NCI-H446 treated with DMSO at 0.1 percent for 48 hours (cell line): ENCODE measurements at regions not wholly inside any gene's neighbourhood (a gene's known extent, or its start where the extent isn't known, plus 50 kb on each side); places are given as distances from the start of the nearest gene placed in this dataset.
"Not testable (repeated sequence)": the region's sequence is repeated elsewhere in the genome, so short reads cannot be mapped to it uniquely, and the experiment has no call there.

ENCODE experiments used
- DNase-seq: peaks from one replicate; lab custom pipeline; 2025; lab: John Stamatoyannopoulos, UW

DNA sequence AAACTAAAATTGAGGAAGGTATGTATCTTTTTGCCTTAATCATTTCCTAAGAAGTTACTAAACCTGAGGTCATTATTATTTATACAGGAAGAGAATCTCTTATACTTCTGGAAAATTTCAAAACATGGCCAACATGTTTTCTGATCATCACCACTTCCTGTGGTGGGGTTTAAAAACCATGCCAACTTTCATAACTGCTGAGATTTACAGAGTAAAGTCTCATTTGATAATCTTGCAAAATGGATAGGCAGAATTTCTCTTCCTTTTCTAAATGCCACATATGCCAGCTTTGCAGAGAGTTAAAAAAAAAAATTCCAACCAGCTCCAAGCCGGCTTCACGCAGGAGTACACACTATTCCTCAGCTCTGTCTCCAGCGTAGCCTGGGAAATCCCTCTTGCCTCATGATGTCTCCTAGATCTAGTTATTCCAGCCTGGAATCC lies 124.3 kb upstream of the SPRED1 start:
- no peak for DNase-seq

DNA sequence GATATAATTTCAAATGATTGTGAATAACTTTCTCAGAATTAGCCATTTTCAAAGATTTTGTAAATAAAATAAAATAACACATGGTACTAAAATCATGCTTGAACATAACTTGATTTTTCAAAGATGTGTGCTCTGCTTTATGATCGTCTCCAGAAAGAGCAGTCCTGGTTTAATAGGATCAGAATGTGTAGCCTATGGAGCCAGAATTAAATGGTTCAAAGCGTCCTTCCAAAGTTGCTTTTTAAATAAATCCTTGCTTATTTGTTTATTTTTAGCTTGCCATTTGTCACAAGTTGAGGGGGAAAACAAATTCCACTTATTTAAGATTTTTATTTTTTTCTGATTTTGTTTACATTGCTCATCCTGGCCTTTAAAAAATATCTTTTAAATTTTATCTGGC lies 123.7 kb upstream of the SPRED1 start:
- no peak for DNase-seq

DNA sequence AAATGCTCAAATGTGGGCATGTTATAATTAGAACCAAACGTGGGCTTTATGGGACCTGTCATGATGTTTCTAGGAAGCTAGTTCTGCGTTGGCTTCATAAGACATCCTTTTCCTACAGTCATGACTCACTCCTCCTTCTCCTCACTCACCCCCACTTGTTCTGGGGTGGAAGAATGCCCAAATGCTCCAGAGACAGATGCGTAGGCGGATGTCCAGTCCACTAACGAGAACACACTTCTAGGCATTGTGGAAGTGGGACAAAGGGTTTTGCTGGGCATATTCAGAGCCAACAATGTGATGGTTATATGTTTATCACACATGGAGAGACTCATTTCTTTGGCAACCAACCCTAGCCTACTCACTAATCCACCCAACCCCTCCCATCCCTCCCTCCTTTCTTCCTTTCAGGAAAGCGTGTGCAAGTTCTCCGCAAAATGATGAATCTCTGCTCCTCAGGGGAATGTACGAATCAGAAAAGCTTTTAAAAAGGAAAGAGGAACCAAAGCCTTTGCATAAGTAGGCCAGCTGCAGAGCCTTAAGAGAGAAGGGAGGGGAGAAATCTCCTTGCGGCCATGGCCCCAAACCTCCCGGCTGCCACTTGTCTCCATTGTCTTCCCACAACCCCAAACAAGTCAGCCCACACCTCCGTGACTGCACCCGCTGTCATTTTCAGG lies 123.0 kb upstream of the SPRED1 start:
- peak; percentile 6 for DNase-seq

GRCh38 chr15:38130205-38130567 lies 122.5 kb upstream of the SPRED1 start:
- DNase-seq: no peak

DNA sequence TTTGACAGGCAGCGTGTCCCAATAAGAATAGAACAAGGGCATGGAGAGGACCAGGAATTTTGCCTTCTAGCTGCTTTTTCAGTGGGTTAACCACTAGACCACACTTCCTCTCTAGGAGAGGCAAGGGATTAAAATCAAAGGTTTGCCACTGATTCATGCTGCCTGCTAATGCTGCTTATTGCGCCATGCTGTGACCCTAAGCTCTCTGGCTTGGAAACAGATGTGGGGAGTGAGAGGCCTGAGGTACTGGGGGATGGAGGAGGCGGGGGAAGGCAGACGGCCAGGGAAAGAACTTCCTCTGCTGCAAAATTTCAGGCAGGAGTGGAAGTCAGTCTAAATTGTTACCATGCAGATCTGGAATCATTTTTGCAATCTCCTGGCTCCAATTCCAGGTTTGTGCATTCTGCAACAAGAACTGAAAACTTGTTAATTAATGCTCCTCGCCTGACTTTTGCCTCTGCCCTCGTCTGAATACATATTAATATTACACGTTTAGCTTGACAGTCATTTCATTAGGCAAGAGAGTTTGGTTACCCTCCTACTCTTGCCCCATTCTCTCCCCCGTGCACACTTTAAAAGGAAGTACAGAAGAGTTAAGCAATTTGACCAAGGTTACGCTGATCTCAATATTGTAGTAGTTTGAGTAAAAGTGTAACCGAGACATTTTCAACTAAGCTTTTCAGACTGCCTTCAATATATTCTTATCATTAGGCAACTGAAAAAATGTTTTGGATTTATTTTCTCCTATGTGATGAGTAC lies 121.7 kb upstream of the SPRED1 start:
- DNase-seq: no peak

DNA sequence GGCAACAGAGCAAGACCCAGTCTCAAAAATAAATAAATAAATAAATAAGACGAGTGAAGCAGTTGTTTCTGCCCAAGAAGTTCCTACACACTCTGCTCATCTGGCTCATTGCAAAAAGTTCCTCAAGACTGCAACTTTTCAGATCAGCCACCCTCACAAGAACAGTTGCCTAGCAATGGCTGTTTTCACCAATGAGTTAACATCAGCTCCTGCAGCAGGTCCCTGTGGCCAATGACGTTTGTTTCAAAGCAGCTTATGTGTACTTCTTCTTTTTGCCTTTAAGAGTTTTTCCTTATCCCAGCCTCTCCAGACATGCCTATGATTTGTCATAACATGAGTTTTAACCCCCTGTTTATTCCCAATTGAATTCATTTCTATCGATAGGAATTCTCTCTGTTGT lies 118.4 kb upstream of the SPRED1 start:
- DNase-seq: no peak

DNA sequence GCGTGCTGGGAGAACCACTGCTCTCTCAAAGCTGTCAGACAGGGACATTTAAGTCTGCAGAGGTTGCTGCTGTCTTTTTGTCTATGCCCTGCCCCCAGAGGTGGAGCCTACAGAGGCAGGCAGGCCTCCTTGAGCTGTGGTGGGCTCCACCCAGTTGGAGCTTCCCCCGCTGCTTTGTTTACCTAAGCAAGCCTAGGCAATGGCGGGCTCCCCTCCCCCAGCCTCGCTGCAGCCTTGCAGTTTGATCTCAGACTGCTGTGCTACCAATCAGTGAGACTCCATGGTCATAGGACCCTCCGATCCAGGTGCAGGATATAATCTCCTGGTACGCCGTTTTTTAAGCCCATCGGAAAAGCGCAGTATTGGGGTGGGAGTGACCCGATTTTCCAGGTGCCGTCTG lies 110.4 kb upstream of the SPRED1 start:
- DNase-seq: not testable (repeated sequence)

- no peak for DNase-seq
Measured at GRCh38 chr15:38144921-38145320, 107.7 kb upstream of the SPRED1 start.

DNA sequence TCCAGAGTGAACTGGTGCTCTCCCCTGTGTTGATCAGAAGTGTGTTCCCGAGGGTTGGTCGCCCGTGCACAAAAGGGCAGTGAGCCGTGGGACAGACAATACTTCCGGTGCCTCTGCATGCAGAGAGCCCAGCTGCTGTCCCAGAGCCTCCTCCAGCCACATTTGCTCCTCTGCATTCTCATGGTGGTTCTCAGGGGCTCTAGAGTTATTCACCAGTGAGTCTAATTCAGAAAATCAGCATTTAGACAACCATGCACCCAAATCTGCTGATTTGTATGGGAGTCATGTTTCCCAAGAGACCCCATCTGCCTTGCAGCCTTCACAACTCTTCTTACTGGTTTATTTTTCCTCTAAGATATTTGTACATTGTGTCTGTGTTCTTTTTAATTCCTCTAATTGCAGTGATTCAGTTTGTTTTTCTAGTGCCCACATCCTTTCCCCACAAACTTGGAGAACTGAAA lies 107.0 kb upstream of the SPRED1 start:
- DNase-seq: no peak

DNA sequence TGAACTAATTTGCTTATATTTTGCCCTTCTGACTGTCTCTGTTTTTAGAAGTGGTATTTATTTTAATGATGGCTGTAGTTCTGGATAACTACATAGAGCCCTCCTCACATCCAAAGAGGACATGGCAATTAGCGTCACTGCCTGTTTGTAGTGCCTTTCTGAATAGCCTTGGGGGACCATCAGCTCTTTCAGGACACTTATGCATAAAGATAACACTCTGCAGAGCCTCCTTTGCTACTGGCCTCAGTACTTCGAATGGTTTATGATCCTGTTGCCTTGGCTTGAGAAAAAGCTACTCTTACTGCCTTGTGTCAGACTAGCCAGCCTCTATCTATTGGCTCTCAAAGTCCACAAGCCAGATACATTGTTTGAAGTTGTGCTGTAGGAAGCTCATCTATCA lies 105.4 kb upstream of the SPRED1 start:
- no peak for DNase-seq

DNA sequence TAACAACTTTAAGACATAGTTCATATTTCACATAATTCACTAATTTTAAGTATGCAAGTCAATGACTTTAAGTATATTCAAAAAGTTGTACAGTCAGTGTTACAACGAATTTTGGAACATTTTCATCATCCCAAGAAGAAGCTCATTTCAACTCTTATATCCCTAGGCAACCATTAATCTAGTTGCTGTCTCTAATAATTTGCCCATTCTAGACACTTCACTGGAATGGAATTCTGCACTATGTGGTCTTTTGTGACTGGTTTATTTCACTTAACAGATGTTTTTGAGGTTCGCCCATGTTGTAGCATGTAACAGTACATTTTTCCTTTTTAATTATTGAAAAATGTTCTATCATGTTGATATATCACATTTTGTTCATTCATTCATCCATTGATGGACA lies 104.2 kb upstream of the SPRED1 start:
- no peak for DNase-seq

- DNase-seq: no peak
Measured at GRCh38 chr15:38149315-38149714, 103.3 kb upstream of the SPRED1 start.

DNA sequence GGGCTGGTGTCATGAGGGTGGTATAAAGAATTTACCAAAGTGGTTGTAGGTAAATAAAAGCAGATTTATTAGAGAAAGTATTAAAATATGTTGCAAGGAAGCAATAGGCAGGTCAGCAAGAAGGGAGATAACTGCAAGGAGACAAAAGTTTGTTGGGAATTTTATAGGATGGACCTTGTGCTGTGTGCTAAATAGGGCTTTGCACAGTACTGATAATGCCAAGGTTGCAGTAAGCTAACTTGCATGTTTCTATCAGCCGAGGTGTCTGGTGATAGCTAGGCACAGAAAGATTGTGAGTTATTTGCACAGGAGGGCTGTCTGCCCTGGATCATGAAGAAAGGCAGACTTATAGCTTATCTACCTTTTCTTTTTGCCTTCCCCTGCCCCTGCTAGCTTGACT lies 102.5 kb upstream of the SPRED1 start:
- DNase-seq: no peak

- no peak for DNase-seq
Measured at GRCh38 chr15:38150794-38151193, 101.8 kb upstream of the SPRED1 start.

DNA sequence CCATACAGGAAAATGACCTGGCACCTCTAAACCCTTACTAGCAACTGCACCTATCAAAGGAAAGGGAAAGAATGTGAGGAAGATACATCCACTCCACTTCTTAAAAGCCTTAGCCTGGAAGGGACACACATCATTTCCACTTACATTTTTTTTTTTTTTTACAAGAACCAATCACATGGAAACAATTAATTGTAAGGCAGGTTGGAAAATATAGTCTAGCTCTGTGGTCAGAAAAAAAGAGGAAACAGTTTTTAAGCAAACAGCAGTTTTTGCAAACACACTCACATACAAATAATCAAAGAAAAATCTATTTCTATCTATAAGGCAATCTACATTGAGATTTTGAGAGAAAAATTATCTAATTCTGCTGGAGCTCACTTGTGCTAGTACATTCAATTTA lies 98.9 kb upstream of the SPRED1 start:
- DNase-seq: no peak

- no peak for DNase-seq
Measured at GRCh38 chr15:38154255-38154654, 98.4 kb upstream of the SPRED1 start.

DNA sequence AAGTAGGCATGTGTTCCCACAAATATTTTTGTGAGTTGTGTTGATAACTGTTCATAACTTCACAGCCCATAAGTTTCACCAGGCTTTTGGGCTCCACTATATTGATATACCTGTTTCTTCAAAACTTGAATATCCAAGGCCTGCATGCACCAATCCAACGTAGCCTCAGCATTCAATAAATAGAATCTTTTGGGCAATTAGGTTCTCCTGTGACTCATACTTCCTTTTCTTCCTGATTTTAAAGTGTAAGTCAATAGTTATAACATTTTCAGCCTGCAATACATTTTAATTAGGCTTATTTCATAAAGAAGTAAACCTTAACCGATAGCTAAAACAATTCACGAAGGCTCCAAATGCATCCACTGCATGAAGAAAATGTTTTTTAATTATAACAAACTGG lies 97.8 kb upstream of the SPRED1 start:
- no peak for DNase-seq

GRCh38 chr15:38163658-38164057 lies 89.0 kb upstream of the SPRED1 start:
- DNase-seq: no peak

GRCh38 chr15:38164061-38164460 lies 88.6 kb upstream of the SPRED1 start:
- DNase-seq: no peak

GRCh38 chr15:38164507-38164906 lies 88.1 kb upstream of the SPRED1 start:
- DNase-seq: no peak

- no peak for DNase-seq
Measured at GRCh38 chr15:38168467-38169070, 84.1 kb upstream of the SPRED1 start.

DNA sequence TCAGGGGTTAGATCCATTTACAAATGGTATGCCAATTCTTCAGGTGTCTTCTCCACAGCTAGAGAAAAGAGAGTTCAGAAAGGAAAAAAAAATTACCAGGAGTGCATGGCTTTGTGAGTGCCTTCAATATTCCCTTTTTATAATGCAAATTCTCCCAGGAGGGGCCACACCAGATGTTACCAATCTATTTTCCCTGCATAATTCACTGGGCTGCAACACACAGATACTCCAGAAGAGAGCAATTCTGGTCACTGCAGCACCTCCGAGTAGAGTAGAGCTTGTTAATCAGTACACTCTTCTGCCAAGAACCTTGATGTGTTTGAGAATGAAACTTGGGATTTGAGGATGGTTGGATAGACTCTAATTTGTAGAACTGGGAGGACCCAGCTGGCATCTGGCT lies 80.7 kb upstream of the SPRED1 start:
- no peak for DNase-seq

- no peak for DNase-seq
Measured at GRCh38 chr15:38174691-38175090, 77.9 kb upstream of the SPRED1 start.
